Heart left ventricle (tissue), 13 donors: ENCODE measurements at regions not wholly inside any gene's neighbourhood (a gene's known extent, or its start where the extent isn't known, plus 50 kb on each side); places are given as distances from the start of the nearest gene placed in this dataset.

Experiments
- CTCF ChIP-seq, 12 donors: fragments of 200-600 bp; sonication (generic) in 4 of 12; IDR thresholded peaks; one replicate each; pipeline versions ENCODE4 v1.5.0 to v1.8.0; 2018 to 2022; ENCODE audit warnings: antibody characterized with exemption in 12 of 12, mild to moderate bottlenecking in 5 of 12
- POLR2A ChIP-seq, 2 donors: fragments of 450-650 bp; IDR thresholded peaks; one replicate each; pipeline ENCODE4 v1.6.1; 2017; ENCODE audit warnings: antibody characterized with exemption in 2 of 2, mild to moderate bottlenecking in 2 of 2, moderate library complexity in 2 of 2
- donor health status: ischemic (EF 13 %, LVEDD 7.1; RV severe dilation, severe dysfunction).
- donor health status: DM: no; HTN: yes; CAD: no.
- donor health status: DM: no; HTN: no; CAD: no.
- donor health status: ischemic (EF 25% LVEDD 6.9; RV normal size, moderate dysfunction).
- donor health status: ischemic (EF 25% LVEDD 5.7; RV mildly dilated, moderate dysfunction).
- donor health status: ischemic (EF 35%, LVEDD 5.7; RV mildly dilated, moderate dysfunction).
- donor health status: nonischemic (EF 11% LVEDD 7.7; RV severe dilation, severe dysfunction).
- donor health status: DM: yes; HTN: yes; CAD: no.
- donor health status: PGD.
- donor health status: ischemic (EF 29% LVEDD 5.4; RV normal size, mild dysfunction).
- donor health status: nonischemic (EF 23%, LVEDD 6.1; RV moderate dilation, normal function).

- TF ChIP-seq CTCF (IDR thresholded peaks at IDR 0.05) (no peak), POLR2A (IDR thresholded peaks at IDR 0.05) (no peak)
These were observed 109.3 kb downstream of the IRX5 start for GRCh38 chr16:55039931-55040330.
